Upper lobe of left lung (tissue), 4 donors: ENCODE measurements at regions not wholly inside any gene's neighbourhood (a gene's known extent, or its start where the extent isn't known, plus 50 kb on each side); places are given as distances from the start of the nearest gene placed in this dataset.

ENCODE experiments used
- EP300 ChIP-seq, 4 donors: sonication (generic); formaldehyde crosslinking; IDR thresholded peaks; one replicate each; pipeline ENCODE4 v1.5.1; 2017; ENCODE audit warnings: antibody characterized with exemption in 4 of 4, control low read depth in 2 of 4
- POLR2A ChIP-seq, 4 donors: fragments of 450-650 bp; IDR thresholded peaks; one replicate each; pipeline ENCODE4 v1.5.1; 2016 to 2017; ENCODE audit warnings: antibody characterized with exemption in 4 of 4, mild to moderate bottlenecking in 2 of 4
- POLR2AphosphoS5 ChIP-seq, 2 donors: sonication (generic); formaldehyde crosslinking; IDR thresholded peaks; one replicate each; pipeline ENCODE4 v1.5.1; 2017; ENCODE audit warnings: antibody characterized with exemption in 2 of 2
- TF ChIP-seq, protein P1 (sequence below), 6 experiments: fragments of 450-650 bp in 4 of 6; fragments of 200-600 bp in 2 of 6; sonication (generic) in 2 of 6; IDR thresholded peaks; one replicate each; pipeline ENCODE4 v1.5.1; 2016 to 2019; ENCODE audit warnings: antibody characterized with exemption in 6 of 6

GRCh38 chr11:76282172-76282571, 75.9 kb upstream of the WNT11 start:
- TF ChIP-seq POLR2AphosphoS5 (IDR thresholded peaks at IDR 0.05) (no peak), EP300 (IDR thresholded peaks at IDR 0.05) (no peak), POLR2A (IDR thresholded peaks at IDR 0.05) (no peak)
- TF ChIP-seq, protein P1, sequence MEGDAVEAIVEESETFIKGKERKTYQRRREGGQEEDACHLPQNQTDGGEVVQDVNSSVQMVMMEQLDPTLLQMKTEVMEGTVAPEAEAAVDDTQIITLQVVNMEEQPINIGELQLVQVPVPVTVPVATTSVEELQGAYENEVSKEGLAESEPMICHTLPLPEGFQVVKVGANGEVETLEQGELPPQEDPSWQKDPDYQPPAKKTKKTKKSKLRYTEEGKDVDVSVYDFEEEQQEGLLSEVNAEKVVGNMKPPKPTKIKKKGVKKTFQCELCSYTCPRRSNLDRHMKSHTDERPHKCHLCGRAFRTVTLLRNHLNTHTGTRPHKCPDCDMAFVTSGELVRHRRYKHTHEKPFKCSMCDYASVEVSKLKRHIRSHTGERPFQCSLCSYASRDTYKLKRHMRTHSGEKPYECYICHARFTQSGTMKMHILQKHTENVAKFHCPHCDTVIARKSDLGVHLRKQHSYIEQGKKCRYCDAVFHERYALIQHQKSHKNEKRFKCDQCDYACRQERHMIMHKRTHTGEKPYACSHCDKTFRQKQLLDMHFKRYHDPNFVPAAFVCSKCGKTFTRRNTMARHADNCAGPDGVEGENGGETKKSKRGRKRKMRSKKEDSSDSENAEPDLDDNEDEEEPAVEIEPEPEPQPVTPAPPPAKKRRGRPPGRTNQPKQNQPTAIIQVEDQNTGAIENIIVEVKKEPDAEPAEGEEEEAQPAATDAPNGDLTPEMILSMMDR (IDR thresholded peaks at IDR 0.05) = no peak
